ENCODE measurements at regions not wholly inside any gene's neighbourhood (a gene's known extent, or its start where the extent isn't known, plus 50 kb on each side); places are given as distances from the start of the nearest gene placed in this dataset.

GRCh38 chr10:9239298-9239697 lies 1184.8 kb downstream of the GATA3 start:
- TF ChIP-seq MAX (IDR thresholded peaks at IDR 0.05) (no peak), ATF3 (IDR thresholded peaks at IDR 0.05) (no peak), CTCF (IDR thresholded peaks at IDR 0.05; ENCODE audit: low read depth, low read length, missing input control) (no peak), REST (IDR thresholded peaks at IDR 0.05) (no peak), ZBTB33 (IDR thresholded peaks at IDR 0.05) (no peak), RXRA (IDR thresholded peaks at IDR 0.05) (no peak), GABPA (IDR thresholded peaks at IDR 0.05 in 1 of 2, conservative IDR thresholded peaks at IDR 0.05 in 1 of 2) (no peak), SP1 (IDR thresholded peaks at IDR 0.05) (no peak), YY1 (IDR thresholded peaks at IDR 0.05) (no peak), TAF1 (conservative IDR thresholded peaks at IDR 0.05) (no peak), JUND (IDR thresholded peaks at IDR 0.05) (no peak), EGR1 (IDR thresholded peaks at IDR 0.05; ENCODE audit: low read depth in 2 of 2) (no peak), RAD21 (IDR thresholded peaks at IDR 0.05) (no peak), NR2F2 (IDR thresholded peaks at IDR 0.05) (no peak)
